GM19438 (cell line): ENCODE measurements at regions not wholly inside any gene's neighbourhood (a gene's known extent, or its start where the extent isn't known, plus 50 kb on each side); places are given as distances from the start of the nearest gene placed in this dataset.

Experiments used
- ATAC-seq: cut with Tn5 transposase; IDR thresholded peaks from one replicate; pipeline ENCODE4 v1.9.1; 2021; ENCODE audit warnings: low read depth; ENCODE audit not compliant: unreplicated experiment

GRCh38 chr22:48982321-48982905 is 845.3 kb downstream of the BRD1 start:
- no peak for ATAC-seq

DNA sequence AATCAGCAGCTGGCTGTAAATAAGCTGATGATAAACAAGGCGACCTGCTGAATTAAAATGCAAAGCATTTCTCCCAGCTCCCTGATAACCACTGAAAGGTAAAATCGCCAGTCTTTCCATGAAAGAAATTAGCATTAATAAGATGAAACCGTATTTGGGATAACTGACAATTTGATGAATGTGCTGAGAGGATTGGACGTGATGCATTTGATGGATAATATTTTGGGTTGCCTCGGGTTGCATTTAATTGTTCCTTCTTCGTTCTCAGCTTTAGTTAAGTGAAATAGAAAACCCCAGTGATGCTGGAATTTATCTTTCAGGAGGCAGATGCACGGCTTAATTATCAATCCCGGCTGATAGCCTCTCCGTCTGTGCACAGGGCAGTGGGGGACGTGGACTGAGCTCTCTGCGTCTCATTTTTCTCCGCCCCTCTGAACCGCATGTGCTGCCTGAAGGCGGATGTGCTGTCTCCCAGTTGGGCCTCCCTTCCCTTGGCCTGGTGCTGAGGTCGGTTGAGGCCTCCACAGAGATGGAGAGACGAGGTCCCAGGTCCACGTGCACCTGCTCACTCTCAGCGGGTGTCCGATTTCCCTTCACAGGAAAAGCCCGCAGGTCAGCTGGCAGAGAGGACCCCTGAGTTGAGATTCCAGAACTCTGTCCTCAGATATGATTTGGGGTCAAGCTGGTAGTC is 846.2 kb downstream of the BRD1 start:
- ATAC-seq, result no peak

- ATAC-seq, result no peak
Observed at GRCh38 chr22:48980918-48981317, 846.8 kb downstream of the BRD1 start.

DNA sequence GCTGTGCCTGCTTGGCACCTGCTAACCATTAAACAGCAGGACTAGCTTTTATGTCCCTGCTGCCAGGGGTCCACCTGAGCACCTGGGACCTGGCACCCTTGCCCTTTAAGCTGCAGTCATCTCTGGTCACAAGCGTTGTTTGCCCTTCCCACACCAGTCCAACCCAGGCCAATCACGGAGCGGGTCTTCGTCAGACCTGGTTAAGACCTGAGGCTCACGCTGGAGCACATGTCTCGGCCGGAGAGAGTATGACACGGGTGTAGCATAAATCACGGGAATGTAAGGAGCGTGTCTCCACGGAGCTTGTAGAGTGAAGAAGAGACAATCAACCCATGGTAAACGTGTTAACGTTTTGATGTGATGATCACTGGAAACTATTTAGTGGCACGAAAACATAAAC is 847.3 kb downstream of the BRD1 start:
- ATAC-seq, result no peak

DNA sequence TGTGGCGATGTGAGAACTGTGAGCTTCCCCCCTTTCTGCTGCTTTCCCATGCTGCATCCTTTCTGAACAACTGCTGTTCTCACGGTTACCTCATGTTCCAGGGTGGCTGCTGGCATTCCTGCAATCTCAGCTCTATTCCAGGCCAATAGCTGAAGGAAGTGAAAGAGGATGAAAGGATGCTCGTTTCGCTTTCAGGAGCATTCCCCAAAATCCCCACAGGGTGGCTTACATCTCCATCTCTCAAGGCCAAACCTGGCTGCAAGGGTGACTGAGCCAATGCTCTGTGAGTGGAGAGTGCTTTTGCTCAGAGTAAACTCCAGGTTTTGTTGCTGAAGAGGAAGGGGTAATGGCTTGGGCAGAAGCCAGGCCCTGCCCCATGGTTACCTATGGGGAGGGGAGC is 848.2 kb downstream of the BRD1 start:
- ATAC-seq, result no peak

- ATAC-seq, result no peak
Observed at GRCh38 chr22:48976556-48977535, 850.8 kb downstream of the BRD1 start.

GRCh38 chr22:48975886-48976285 is 851.8 kb downstream of the BRD1 start:
- no peak for ATAC-seq

- no peak for ATAC-seq
Observed at GRCh38 chr22:48975316-48975741, 852.3 kb downstream of the BRD1 start.

DNA sequence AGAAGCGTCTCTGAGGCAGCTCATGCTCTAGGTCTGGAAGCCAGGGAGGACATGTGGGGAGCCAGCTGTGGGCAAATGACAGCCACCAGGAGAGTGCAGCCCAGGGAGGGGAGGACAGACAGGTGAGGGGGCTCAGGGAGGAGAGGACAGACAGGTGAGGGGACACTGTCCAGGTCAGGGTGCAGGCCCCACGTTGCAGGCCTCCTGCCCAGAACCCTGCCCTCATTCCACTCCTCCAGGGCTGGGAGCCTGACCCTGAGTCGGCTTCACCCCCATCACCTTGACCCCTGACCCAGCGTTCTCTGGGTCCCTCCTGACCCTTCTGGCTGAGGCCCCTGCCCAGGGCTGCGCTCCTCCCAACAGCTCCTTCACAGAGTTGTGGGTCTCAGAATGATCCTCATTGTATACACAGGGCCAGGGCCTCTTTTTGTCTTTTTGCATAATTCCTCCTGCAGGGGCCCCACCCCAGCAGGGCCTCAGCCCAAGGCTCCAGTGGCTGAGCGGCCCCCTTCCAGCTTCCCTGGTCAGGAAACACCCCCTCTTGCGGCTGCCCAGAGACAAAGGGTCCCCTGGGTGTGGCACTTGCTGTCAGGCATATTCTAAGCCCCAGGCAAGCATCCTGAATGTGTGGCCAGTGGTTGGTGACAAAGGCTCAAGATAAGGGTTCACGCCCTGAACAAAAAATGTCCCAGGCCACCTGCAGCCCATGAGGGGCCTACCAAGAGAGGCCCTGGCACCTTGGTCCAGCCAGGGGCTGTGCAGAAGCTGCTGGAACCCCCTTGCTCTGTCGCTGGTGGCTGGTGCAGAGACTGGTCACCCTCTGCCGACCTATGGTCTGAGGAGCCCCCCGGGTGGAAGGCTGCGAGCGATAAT is 853.0 kb downstream of the BRD1 start:
- ATAC-seq, result no peak

GRCh38 chr22:48973694-48974041 is 854.0 kb downstream of the BRD1 start:
- ATAC-seq, result no peak

DNA sequence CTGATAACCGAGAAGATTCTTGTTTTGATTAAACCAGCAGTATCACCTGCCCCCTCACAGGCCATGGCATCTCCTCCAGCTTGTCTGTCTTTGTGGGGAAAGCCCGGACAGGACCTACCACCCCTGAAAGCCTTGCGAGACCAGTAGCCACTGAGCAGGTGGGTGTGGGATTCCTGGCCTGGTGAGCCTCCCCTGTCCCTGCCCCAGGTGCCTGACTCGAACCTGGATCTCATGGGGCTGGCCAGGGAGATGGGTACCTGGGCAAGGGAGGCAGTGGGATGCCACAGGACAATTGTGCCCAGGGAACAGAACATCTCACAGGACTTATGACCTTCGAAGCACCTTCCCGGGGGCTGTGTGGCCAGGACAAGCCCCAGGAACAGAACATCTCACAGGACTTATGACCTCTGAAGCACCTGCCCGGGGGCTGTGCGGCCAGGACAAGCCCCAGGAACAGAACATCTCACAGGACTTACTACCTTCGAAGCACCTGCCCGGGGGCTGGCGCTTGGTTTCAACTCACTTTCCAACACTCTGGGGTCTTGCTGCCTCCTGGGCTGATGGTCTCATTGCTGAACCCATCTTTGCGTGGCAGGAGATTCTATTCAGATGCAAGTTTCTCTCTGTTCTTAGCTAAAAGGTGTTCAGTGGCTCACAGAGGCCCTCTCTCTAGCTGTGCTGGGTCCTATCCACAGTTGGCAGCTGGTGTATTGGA is 854.5 kb downstream of the BRD1 start:
- ATAC-seq, result no peak

DNA sequence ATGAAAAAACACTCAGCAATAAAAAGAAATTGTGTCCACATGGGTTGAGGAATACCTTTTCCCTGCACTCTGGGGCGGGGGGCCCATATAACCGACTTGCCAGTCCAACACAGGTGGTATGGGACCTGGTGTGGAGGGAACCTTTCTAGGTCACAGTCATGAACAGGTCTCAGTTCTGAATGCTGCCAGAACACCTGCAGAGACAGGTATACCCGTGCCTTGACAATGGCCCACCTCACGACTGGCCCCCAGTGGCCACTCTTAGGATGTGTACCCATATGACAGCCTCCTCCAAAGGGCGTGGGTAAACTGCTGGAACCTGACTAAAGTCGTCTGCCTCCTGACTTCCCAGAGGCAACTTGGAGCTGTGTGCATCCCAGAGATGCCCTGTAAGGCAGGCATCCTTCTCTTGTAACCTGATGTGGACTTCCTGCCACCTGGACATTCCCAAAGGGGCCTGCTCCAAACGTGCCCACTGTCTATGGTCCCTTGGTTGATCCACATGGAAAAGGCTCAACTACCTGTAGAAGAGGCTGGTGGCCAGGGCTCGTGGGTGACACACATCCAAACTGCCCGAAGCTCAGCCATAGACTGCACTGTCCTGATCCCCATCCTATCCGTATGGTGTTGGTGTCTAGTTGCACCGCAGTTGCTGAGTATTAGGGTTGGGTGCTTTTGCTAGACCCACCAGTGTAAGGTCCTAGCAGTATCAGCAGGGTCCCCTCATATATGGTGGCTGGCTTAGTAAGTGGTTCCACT is 859.3 kb downstream of the BRD1 start:
- no peak for ATAC-seq

- no peak for ATAC-seq
Observed at GRCh38 chr22:48963405-48963804, 864.3 kb downstream of the BRD1 start.

- ATAC-seq, result no peak
Observed at GRCh38 chr22:48961705-48962104, 866.0 kb downstream of the BRD1 start.

DNA sequence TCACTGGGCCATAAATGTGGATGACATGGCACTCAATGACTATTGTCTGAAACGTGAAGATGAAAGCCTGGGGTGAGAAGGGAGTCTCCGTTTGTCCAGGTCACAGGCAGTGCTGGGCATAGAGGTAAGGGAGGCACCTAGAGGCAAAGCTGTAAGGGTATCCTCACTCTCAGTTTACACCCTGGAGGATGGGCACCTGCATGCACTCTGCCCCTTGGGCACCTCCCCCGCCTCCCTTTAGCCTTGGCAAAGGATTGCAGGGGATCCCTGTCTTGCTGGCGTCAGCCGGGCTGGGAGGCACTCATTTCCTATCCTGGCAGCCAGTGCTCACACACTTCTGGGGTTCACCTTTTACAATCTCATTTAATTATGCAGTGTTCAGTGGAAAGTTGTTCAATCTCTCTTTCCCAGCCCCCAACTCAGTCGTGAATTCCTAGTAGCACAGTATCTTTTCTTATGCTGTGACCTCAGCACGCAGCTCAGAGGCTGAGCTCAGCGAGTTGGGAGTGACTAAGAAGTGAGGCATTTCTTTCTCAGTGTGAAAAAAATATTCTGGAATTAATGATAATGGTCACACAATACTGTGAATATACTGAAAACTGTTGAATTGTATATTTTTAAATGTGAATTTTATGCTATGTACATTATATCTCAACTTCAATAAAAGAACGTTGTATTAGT is 866.6 kb downstream of the BRD1 start:
- no peak for ATAC-seq

DNA sequence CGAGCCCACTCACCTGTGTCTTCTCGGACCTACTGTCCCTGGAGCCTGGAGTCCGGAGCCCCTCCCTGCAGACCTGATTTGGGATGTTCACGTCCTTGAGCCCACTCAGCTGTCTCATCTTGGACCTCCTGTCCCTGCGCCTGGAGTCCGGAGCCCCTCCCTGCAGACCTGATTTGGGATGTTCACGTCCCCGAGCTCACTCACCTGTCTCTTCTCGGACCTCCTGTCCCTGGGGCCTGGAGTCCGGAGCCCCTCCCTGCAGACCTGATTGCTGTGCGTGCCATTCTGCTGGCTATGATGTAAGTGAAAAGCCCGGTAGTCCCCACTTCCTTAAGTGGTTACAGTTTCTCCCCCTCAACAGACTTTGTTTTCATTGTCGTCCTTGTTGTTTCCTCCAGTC is 867.1 kb downstream of the BRD1 start:
- no peak for ATAC-seq

- ATAC-seq, result no peak
Observed at GRCh38 chr22:48959496-48959895, 868.2 kb downstream of the BRD1 start.

DNA sequence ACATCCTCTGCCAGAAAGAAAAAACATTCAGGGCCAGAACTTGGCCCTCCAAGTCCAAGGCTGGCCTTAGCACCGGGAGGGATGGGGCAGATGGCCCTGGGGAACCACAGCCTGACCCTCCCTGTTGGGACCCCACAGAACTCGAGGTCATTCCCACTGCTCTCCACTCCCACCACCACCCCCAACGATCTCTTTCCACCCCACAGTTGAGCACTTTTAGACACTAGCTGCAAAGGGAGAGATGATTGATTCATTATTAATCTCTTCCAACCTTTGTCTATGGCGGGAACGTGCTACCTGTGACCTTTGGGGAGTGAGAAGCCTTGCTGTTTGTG is 869.7 kb downstream of the BRD1 start:
- ATAC-seq, result no peak
